ENCODE measurements at regions not wholly inside any gene's neighbourhood (a gene's known extent, or its start where the extent isn't known, plus 50 kb on each side); places are given as distances from the start of the nearest gene placed in this dataset. TPM values are rescaled to one million over a fixed set of nuclear protein-coding genes. Genes with fewer than 3 reads are reported as not detected.

GRCh38 chr17:31588034-31588433 is 196.6 kb downstream of the RAB11FIP4 start:
- BruUV-seq (replicated peaks), result no TSS peak
- Histone ChIP-seq H3K36me3 (ENCODE audit: control insufficient read depth, insufficient read depth, low read length) (no peaks in the 10 kb centered on the region), H3K4me2 (ENCODE audit: insufficient read depth, low read length) (no peak overlapping the region), H2AFZ (ENCODE audit: low read depth, low read length) (no peak overlapping the region), H3K27ac (ENCODE audit: extremely low read depth, low read depth, low read length) (no peak overlapping the region), H3K27me3 (ENCODE audit: control insufficient read depth in 2 of 2, insufficient read depth in 2 of 2, low read length in 2 of 2) (peaks cover 6 to 24% of the 10 kb centered on the region in 2 experiments; a peak in 4 of 5 replicates), H4K20me1 (replicated peaks; ENCODE audit: control insufficient read depth, insufficient read depth, low read length) (0 out of 2 replicates have a peak, but pooled peaks cover 3% of the 10 kb centered on the region), H3K9me3 (replicated peaks; ENCODE audit: control insufficient read depth, insufficient read depth, low read depth, low read length) (no peaks in the 10 kb centered on the region), H3K4me3 (no peak overlapping the region), H3K9me1 (ENCODE audit: control insufficient read depth, insufficient read depth, low read length) (no peaks in the 10 kb centered on the region), H3K4me1 (replicated peaks in 1 of 2; ENCODE audit: control insufficient read depth in 2 of 2, insufficient read depth in 2 of 2, low read length in 2 of 2) (no peaks in the 10 kb centered on the region), H3K9ac (ENCODE audit: insufficient read depth in 1 of 2, low read depth in 2 of 2, low read length in 2 of 2) (no peak overlapping the region), H3K79me2 (ENCODE audit: control insufficient read depth, insufficient read depth, low read length) (no peaks in the 10 kb centered on the region)
- no peak for ATAC-seq
- no peak for DNase-seq (ENCODE audit: extremely low read depth in 1 of 4, low spot score in 3 of 4)
- CTCF ChIA-PET (ENCODE audit: low intra/inter-chr PET ratio), result no interaction called here
- POLR2A ChIA-PET, result interaction anchor here (0.6 to 1.4 kb wide), 3 partner anchors 9 to 152 kb away, joined by 3 to 4 read pairs (median 3); no protein-coding TSS in a partner anchor
- no peak for FAIRE-seq
- TF ChIP-seq CEBPB (tag; IDR thresholded peaks at IDR 0.05) (peak; percentile 20; the same call in 1 of the 2 replicates), ZNF354B (CRISPR knock-in tag; IDR thresholded peaks at IDR 0.05) (no peak), CEBPG (CRISPR knock-in tag; IDR thresholded peaks at IDR 0.05) (no peak), CEBPG (tag; conservative IDR thresholded peaks at IDR 0.05 in 1 of 2, IDR thresholded peaks at IDR 0.05 in 1 of 2) (peak; percentile 33 to 38; a peak in 2 of 4 replicates)
- in situ Hi-C loops (cut with MboI), result no loop called here
- intact Hi-C loops (cut with micrococcal nuclease), result no loop called here
- WGBS (ENCODE audit: insufficient coverage, low coverage, missing lambda C conversion rate), result 2% methylated on average over 5 of the region's 5 CpGs

Small RNA genes lying in the stretch of these regions (small RNA-seq; reads per million reads assigned to genes)
- not detected for gene AC007923.3
- not detected for gene RNU6-1134P
